Ovary (tissue), 3 donors: ENCODE measurements at regions not wholly inside any gene's neighbourhood (a gene's known extent, or its start where the extent isn't known, plus 50 kb on each side); places are given as distances from the start of the nearest gene placed in this dataset.

Experiments used
- CTCF ChIP-seq, 3 donors: fragments of 450-650 bp in 2 of 3; fragments of 200-600 bp in 1 of 3; IDR thresholded peaks; one replicate each; pipeline versions ENCODE4 v1.5.1 to v1.8.0; 2016 to 2022; ENCODE audit warnings: antibody characterized with exemption in 3 of 3, mild to moderate bottlenecking in 1 of 3
- EP300 ChIP-seq: sonication (generic); formaldehyde crosslinking; IDR thresholded peaks from one replicate; pipeline ENCODE4 v1.6.1; 2017; ENCODE audit warnings: antibody characterized with exemption
- donor health status: DM: no; HTN: no; CAD: no.

GRCh38 chr2:62339837-62340236 lies 143.9 kb downstream of the B3GNT2 start:
- no peak for TF ChIP-seq CTCF (IDR thresholded peaks at IDR 0.05)
- no peak for TF ChIP-seq EP300
